Osteoblast (primary cell): ENCODE measurements at regions not wholly inside any gene's neighbourhood (a gene's known extent, or its start where the extent isn't known, plus 50 kb on each side); places are given as distances from the start of the nearest gene placed in this dataset.

Source experiments
- DNase-seq: peaks from one replicate; pipeline ENCODE4 v3.0.0; 2011; ENCODE audit warnings: low spot score, mixed read lengths; ENCODE audit not compliant: insufficient read length; ENCODE audit errors: missing footprints
- H2AFZ ChIP-seq: 2 replicates; pipeline ENCODE4 v1.6.0; 2011; ENCODE audit warnings: mild to moderate bottlenecking, low read length
- H3K27ac ChIP-seq: 2 replicates; pipeline ENCODE4 v1.5.1; 2011; ENCODE audit warnings: mild to moderate bottlenecking, low read depth, low read length, moderate library complexity
- H3K27me3 ChIP-seq: 2 replicates; pipeline ENCODE4 v1.6.0; 2012; ENCODE audit warnings: mild to moderate bottlenecking, control low read depth, inconsistent platforms, low read length, moderate library complexity; ENCODE audit not compliant: insufficient read depth
- H3K36me3 ChIP-seq: 2 replicates; pipeline ENCODE4 v1.5.1; 2011; ENCODE audit warnings: mild to moderate bottlenecking, low read length, control low read depth, moderate library complexity; ENCODE audit not compliant: insufficient read depth
- H3K4me1 ChIP-seq: 2 replicates; pipeline ENCODE4 v1.5.1; 2011; ENCODE audit warnings: mild to moderate bottlenecking, low read length, control low read depth, moderate library complexity; ENCODE audit not compliant: insufficient read depth
- H3K4me2 ChIP-seq: 2 replicates; pipeline ENCODE4 v1.6.0; 2011; ENCODE audit warnings: mild to moderate bottlenecking, low read length; ENCODE audit not compliant: insufficient read depth
- H3K4me3 ChIP-seq: fragments of 200-600 bp; sonication (generic); 3 replicates; pipeline ENCODE4 v1.5.1; 2012; ENCODE audit warnings: mild to moderate bottlenecking, low read length, inconsistent platforms; ENCODE audit not compliant: insufficient read depth
- H3K79me2 ChIP-seq: 2 replicates; pipeline ENCODE4 v1.6.0; 2012; ENCODE audit warnings: mild to moderate bottlenecking, low read length, control low read depth, inconsistent platforms; ENCODE audit not compliant: insufficient read depth
- H3K9me3 ChIP-seq: 2 replicates; pipeline ENCODE4 v1.5.1; 2011; ENCODE audit warnings: low read depth, low read length, control low read depth
- H4K20me1 ChIP-seq: 2 replicates; pipeline ENCODE4 v1.6.0; 2012; ENCODE audit warnings: mild to moderate bottlenecking, low read length, control low read depth; ENCODE audit not compliant: insufficient read depth
- CTCF ChIP-seq: IDR thresholded peaks from 2 replicates; pipeline ENCODE4 v1.5.1; 2011; ENCODE audit warnings: mild to moderate bottlenecking, low read depth, low read length, moderate library complexity; ENCODE audit errors: extremely low read depth

GRCh38 chr3:10623578-10624275 lies 118.3 kb upstream of the ATP2B2 start:
- peaks cover 24% of the 10 kb centered on the region for H3K27me3 ChIP-seq
- no peak for DNase-seq
- H3K4me3 ChIP-seq, result no peak overlapping the region

GRCh38 chr3:10625323-10625722 lies 119.9 kb upstream of the ATP2B2 start:
- Histone ChIP-seq H2AFZ (no peak overlapping the region), H3K4me2 (no peak overlapping the region), H3K79me2 (no peaks in the 10 kb centered on the region), H4K20me1 (no peaks in the 10 kb centered on the region), H3K4me1 (no peaks in the 10 kb centered on the region), H3K27ac (no peak overlapping the region), H3K36me3 (no peaks in the 10 kb centered on the region), H3K4me3 (no peak overlapping the region), H3K27me3 (peaks cover 20% of the 10 kb centered on the region), H3K9me3 (no peaks in the 10 kb centered on the region)
- no peak for TF ChIP-seq CTCF
- no peak for DNase-seq

More at GRCh38 chr3:10623578-10624275, 118.3 kb upstream of the ATP2B2 start:
- no peak overlapping the region for H2AFZ ChIP-seq
- no peak overlapping the region for H3K27ac ChIP-seq
- H4K20me1 ChIP-seq, result no peaks in the 10 kb centered on the region
- no peaks in the 10 kb centered on the region for H3K9me3 ChIP-seq
- no peak overlapping the region for H3K4me2 ChIP-seq
- no peaks in the 10 kb centered on the region for H3K4me1 ChIP-seq
- no peaks in the 10 kb centered on the region for H3K79me2 ChIP-seq
- H3K36me3 ChIP-seq, result no peaks in the 10 kb centered on the region
- TF ChIP-seq CTCF, result no peak

GRCh38 chr3:10627884-10628572 lies 122.6 kb upstream of the ATP2B2 start:
- DNase-seq, result no peak
- no peak overlapping the region for H3K4me3 ChIP-seq
- H3K4me2 ChIP-seq, result no peak overlapping the region
- no peak overlapping the region for H3K27ac ChIP-seq
- H4K20me1 ChIP-seq, result no peaks in the 10 kb centered on the region
- H3K27me3 ChIP-seq, result peaks cover 16% of the 10 kb centered on the region
- no peaks in the 10 kb centered on the region for H3K79me2 ChIP-seq
- no peaks in the 10 kb centered on the region for H3K9me3 ChIP-seq
- no peak overlapping the region for H2AFZ ChIP-seq
- TF ChIP-seq CTCF, result no peak
- no peaks in the 10 kb centered on the region for H3K36me3 ChIP-seq
- no peaks in the 10 kb centered on the region for H3K4me1 ChIP-seq

GRCh38 chr3:10628891-10629670 lies 123.7 kb upstream of the ATP2B2 start:
- H3K4me2 ChIP-seq, result no peak overlapping the region
- H3K27ac ChIP-seq, result no peak overlapping the region

More at GRCh38 chr3:10628891-10629670, 123.7 kb upstream of the ATP2B2 start:
- Histone ChIP-seq H3K4me1 (no peaks in the 10 kb centered on the region), H3K9me3 (no peaks in the 10 kb centered on the region), H2AFZ (no peak overlapping the region), H3K27me3 (peaks cover 9% of the 10 kb centered on the region), H3K79me2 (no peaks in the 10 kb centered on the region), H4K20me1 (no peaks in the 10 kb centered on the region), H3K36me3 (no peaks in the 10 kb centered on the region), H3K4me3 (no peak overlapping the region)
- DNase-seq, result no peak
- TF ChIP-seq CTCF, result no peak
